ENCODE measurements at regions not wholly inside any gene's neighbourhood (a gene's known extent, or its start where the extent isn't known, plus 50 kb on each side); places are given as distances from the start of the nearest gene placed in this dataset.

- H3K27ac ChIP-seq = peak overlapping the region in 1 of 12 donors; percentile 40
- no peaks in the 10 kb centered on the region for H3K36me3 ChIP-seq
- peaks cover 0 to 13% (median 0%) of the 10 kb centered on the region in 12 donors for H3K4me1 ChIP-seq
- H3K27me3 ChIP-seq = no peaks in the 10 kb centered on the region
- no peak for TF ChIP-seq POLR2A (IDR thresholded peaks at IDR 0.05)
- TF ChIP-seq CTCF (IDR thresholded peaks at IDR 0.05) = no peak
- peak in 2 of 4 donors; percentile 42 to 85 for ATAC-seq
- H3K9me3 ChIP-seq = no peaks in the 10 kb centered on the region
- no peak overlapping the region for H3K4me3 ChIP-seq
- DNase-seq = no peak
- 59 to 100% (median 70%) methylated on average over 1 to 2 of the region's 2 CpGs for WGBS, 4 donors
- intact Hi-C loops (cut with DNase I) = no loop called here
Measured at GRCh38 chr13:32881074-32881776, 135.0 kb upstream of the KL start.

- 72 to 81% (median 75%) methylated on average over 2 of the region's 2 CpGs for WGBS, 4 donors
- peaks cover 0 to 13% (median 0%) of the 10 kb centered on the region in 12 donors for H3K4me1 ChIP-seq
- no peak for TF ChIP-seq CTCF (IDR thresholded peaks at IDR 0.05)
- TF ChIP-seq POLR2A (IDR thresholded peaks at IDR 0.05) = no peak
- H3K9me3 ChIP-seq = peaks cover 0 to under 1% (median 0%) of the 10 kb centered on the region in 12 donors
- H3K4me3 ChIP-seq = no peak overlapping the region
- intact Hi-C loops (cut with DNase I) = no loop called here
- no peak for ATAC-seq
- no peaks in the 10 kb centered on the region for H3K36me3 ChIP-seq
- DNase-seq = no peak
- peak overlapping the region in 1 of 12 donors; percentile 40 for H3K27ac ChIP-seq
- no peaks in the 10 kb centered on the region for H3K27me3 ChIP-seq
Measured at GRCh38 chr13:32881777-32882145, 134.5 kb upstream of the KL start.

GRCh38 chr13:32882691-32883090, 133.5 kb upstream of the KL start:
- no peak for DNase-seq
- ATAC-seq = no peak
- TF ChIP-seq POLR2A (IDR thresholded peaks at IDR 0.05) (no peak), CTCF (IDR thresholded peaks at IDR 0.05) (no peak)
- intact Hi-C loops (cut with DNase I) = no loop called here
- Histone ChIP-seq H3K9me3 (peaks cover 0 to 10% (median 5%) of the 10 kb centered on the region in 12 donors), H3K4me3 (no peak overlapping the region), H3K27me3 (no peaks in the 10 kb centered on the region), H3K4me1 (peaks cover 0 to 13% (median 0%) of the 10 kb centered on the region in 12 donors), H3K36me3 (no peaks in the 10 kb centered on the region), H3K27ac (peak overlapping the region in 1 of 12 donors; percentile 40)

GRCh38 chr13:32883474-32883873, 132.7 kb upstream of the KL start:
- Histone ChIP-seq H3K4me3 (no peak overlapping the region), H3K9me3 (peaks cover 0 to 18% (median 10%) of the 10 kb centered on the region in 12 donors), H3K36me3 (no peaks in the 10 kb centered on the region), H3K27ac (peak overlapping the region in 1 of 12 donors; percentile 40), H3K4me1 (peaks cover 0 to 13% (median 0%) of the 10 kb centered on the region in 12 donors), H3K27me3 (no peaks in the 10 kb centered on the region)
- TF ChIP-seq POLR2A (IDR thresholded peaks at IDR 0.05) = no peak
- no peak for TF ChIP-seq CTCF (IDR thresholded peaks at IDR 0.05)
- 6 to 21% (median 15%) methylated on average over 2 of the region's 2 CpGs for whole genome bisulfite sequencing, 4 donors
- DNase-seq (peak in 1 of 5 donors; percentile 11), ATAC-seq (no peak)
- intact Hi-C loops (cut with DNase I) = no loop called here

Data from heart left ventricle (tissue), 16 donors.